ENCODE measurements at regions not wholly inside any gene's neighbourhood (a gene's known extent, or its start where the extent isn't known, plus 50 kb on each side); places are given as distances from the start of the nearest gene placed in this dataset.
"Not testable (repeated sequence)": the region's sequence is repeated elsewhere in the genome, so short reads cannot be mapped to it uniquely, and the experiment has no call there.

DNA sequence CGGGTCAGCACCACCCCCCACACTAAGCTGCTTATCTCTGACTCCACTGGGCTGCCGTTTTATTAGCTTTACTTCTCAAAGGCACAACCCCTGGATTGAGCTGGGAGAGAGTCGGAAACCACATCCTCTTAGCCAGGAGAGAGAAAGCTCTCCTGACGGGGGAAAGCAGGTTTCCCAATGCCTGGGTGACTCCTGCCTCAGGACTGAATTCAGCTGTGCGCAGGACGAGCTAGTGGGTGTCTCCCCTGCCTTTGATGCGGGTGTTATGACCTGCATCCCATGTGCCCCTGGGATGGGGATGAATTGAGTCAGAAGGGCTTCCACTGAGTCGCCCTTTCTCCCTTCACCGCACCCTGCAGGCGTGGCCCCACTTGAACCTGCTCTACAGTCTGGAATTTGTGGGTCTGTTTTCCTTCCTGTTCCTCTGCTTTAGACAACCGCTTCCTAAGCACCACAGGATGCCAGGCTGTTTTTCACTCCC lies 819.2 kb upstream of the EEF2KMT start:
- H3K27me3 Mint-ChIP-seq: no peaks in the 10 kb centered on the region
- H3K9me3 Mint-ChIP-seq: peaks cover 16% of the 10 kb centered on the region
- H3K27ac Mint-ChIP-seq: no peak overlapping the region
- no peaks in the 10 kb centered on the region for H3K36me3 Mint-ChIP-seq (ENCODE audit: low read depth)
- no peaks in the 10 kb centered on the region for H3K4me1 Mint-ChIP-seq (ENCODE audit: low read depth)
- DNase-seq: no peak
- no peak overlapping the region for H3K4me3 Mint-ChIP-seq

DNA sequence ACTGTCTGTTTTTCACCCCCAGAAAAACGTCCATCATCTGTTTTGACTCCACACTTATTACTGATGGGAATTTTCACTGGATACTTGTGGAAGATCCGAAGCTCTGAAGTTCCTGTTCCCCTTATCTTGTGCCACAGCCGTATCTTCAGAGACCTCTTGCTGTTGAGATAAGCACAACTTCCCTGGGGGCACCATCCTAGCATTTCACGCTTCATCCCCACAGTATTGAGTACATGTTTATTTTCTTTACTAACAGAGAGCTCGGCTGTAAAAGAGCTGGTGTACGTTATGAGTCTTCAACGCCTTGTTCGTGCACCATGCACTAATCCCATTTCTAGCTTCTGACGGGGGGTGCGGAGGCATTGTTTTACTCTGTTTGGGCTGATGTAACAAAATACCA lies 813.6 kb upstream of the EEF2KMT start:
- H3K9me3 Mint-ChIP-seq: peaks cover 5% of the 10 kb centered on the region
- no peak overlapping the region for H3K4me3 Mint-ChIP-seq
- no peaks in the 10 kb centered on the region for H3K27me3 Mint-ChIP-seq
- no peaks in the 10 kb centered on the region for H3K36me3 Mint-ChIP-seq (ENCODE audit: low read depth)
- no peak overlapping the region for H3K27ac Mint-ChIP-seq
- H3K4me1 Mint-ChIP-seq (ENCODE audit: low read depth): no peaks in the 10 kb centered on the region
- DNase-seq: no peak

DNA sequence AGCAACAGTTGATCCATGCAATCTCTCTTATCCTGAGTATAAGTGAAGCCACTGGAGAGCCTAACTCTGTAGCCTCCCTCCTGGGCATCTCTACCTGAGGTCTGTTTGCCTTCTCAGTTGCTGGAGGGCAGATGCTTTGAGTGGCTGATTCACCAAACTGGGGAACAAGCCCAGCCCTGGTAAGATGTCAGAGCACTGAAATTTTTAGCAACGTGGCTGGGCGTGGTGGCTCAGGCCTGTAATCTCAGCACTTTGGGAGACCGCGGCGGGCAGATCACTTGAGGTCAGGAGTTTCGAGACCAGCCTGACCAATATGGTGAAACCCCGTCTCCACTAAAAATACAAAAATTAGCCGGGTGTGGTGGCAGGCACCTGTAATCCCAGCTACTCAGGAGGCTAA lies 812.0 kb upstream of the EEF2KMT start:
- H3K4me1 Mint-ChIP-seq (ENCODE audit: low read depth); H3K36me3 Mint-ChIP-seq (ENCODE audit: low read depth); H3K27me3 Mint-ChIP-seq; H3K9me3 Mint-ChIP-seq; DNase-seq; H3K4me3 Mint-ChIP-seq; H3K27ac Mint-ChIP-seq: not testable (repeated sequence)

DNA sequence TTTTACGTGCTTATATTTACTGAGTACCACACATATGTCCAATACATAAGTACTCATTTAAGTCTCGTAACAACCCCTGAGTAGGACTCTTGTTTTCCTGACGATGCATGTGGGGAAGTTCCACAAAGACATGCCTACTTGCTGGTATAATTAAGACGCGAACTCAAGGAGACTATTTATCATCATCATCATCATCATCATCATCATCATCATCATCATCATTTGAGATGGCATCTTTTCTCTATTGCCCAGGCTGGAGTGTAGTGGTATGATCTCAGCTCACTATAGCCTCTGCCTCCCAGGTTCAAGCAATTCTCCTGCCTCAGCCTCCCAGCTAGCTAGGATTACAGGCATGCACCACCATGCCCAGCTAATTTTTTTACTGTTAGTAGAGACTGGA lies 809.9 kb upstream of the EEF2KMT start:
- Mint-ChIP-seq H3K4me3 (no peak overlapping the region), H3K27ac (no peak overlapping the region), H3K27me3 (no peaks in the 10 kb centered on the region), H3K9me3 (peaks cover 3% of the 10 kb centered on the region), H3K36me3 (ENCODE audit: low read depth) (no peaks in the 10 kb centered on the region), H3K4me1 (ENCODE audit: low read depth) (no peaks in the 10 kb centered on the region)
- no peak for DNase-seq

DNA sequence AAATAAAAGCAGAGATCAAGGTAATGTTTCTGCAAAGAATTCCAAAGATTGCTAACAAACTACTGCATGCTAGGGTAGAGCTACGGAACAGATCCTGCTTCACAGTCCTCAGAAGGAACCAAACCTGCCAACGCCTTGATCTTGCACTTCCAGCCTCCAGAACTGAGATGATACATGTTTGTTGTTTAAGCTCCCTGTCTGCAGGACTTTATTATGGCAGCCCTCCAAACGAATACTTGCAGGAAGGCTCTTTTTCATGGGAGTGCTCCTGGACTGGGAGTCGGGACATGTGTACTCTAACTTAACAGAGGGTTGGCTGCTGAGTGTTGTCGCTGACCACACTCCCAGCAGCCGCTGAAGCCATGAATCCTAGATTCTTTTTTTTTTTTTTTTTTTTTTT lies 808.8 kb upstream of the EEF2KMT start:
- H3K4me3 Mint-ChIP-seq: no peak overlapping the region
- H3K4me1 Mint-ChIP-seq (ENCODE audit: low read depth): no peaks in the 10 kb centered on the region
- no peak for DNase-seq
- H3K36me3 Mint-ChIP-seq (ENCODE audit: low read depth): no peaks in the 10 kb centered on the region
- H3K9me3 Mint-ChIP-seq: peaks cover 3% of the 10 kb centered on the region
- H3K27me3 Mint-ChIP-seq: no peaks in the 10 kb centered on the region
- no peak overlapping the region for H3K27ac Mint-ChIP-seq

DNA sequence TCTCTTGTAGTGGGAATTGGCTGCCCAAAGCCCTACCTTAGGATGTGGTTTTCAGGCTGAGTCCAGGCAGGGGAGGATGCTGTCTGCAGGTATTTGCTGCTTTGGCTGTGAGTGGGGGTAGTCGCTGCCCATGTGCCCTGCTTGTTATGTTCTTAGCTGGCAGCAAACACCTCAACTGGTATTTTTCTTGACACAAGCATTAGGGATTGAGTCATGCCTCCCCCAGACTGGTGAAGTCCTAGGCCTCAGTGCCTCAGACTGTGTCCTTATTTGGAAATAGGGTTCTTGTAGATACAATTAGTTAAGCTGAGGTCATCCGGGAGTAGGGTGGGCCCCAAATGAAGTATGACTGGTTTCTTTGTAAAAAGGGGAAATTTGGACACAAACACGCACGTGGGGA lies 808.3 kb upstream of the EEF2KMT start:
- Mint-ChIP-seq H3K9me3 (peaks cover 4% of the 10 kb centered on the region), H3K27me3 (no peaks in the 10 kb centered on the region), H3K27ac (no peak overlapping the region), H3K4me3 (no peak overlapping the region), H3K36me3 (ENCODE audit: low read depth) (no peaks in the 10 kb centered on the region), H3K4me1 (ENCODE audit: low read depth) (no peaks in the 10 kb centered on the region)
- no peak for DNase-seq

DNA sequence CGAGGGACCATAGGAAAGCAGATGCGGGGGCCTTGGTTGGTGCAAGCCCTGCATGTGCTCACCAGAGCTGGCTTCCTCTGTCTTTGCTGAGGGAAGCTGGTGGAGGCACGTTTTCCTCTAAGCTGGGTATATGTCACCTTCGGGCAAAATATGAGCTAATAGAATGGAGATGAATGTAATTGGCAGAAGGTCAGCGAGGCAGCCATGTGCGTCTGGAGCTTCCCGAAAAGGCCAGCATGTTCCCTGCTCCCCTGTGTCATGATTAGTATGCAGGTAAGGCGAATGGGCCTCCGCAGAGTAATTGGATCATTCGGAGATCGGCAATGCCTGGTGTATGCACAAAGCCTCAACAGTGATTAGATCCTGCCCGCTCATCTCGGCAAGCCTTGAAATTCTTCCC lies 806.2 kb upstream of the EEF2KMT start:
- Mint-ChIP-seq H3K9me3 (peaks cover 18% of the 10 kb centered on the region), H3K4me3 (no peak overlapping the region), H3K4me1 (ENCODE audit: low read depth) (no peaks in the 10 kb centered on the region), H3K27ac (no peak overlapping the region), H3K36me3 (ENCODE audit: low read depth) (no peaks in the 10 kb centered on the region), H3K27me3 (no peaks in the 10 kb centered on the region)
- no peak for DNase-seq

DNA sequence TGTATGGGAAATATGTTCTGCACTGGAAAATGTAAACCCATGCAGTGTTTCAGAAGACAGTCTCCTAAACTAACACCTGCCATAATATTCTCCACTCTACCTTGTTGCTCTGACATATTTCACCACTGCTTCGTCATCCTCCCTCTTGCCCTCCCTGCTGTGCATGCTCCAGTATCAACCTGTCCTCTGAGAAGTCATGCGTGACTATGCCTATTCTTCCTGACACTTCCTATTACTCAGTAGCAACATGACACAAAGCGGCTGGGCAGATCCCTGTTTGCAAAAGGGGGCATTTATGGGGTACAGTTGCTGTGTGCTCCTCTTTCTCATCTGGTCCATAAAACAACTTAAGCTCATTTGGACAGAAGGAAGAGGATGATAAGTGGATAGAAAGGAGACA lies 805.6 kb upstream of the EEF2KMT start:
- no peaks in the 10 kb centered on the region for H3K27me3 Mint-ChIP-seq
- no peak overlapping the region for H3K4me3 Mint-ChIP-seq
- no peaks in the 10 kb centered on the region for H3K4me1 Mint-ChIP-seq (ENCODE audit: low read depth)
- peaks cover 18% of the 10 kb centered on the region for H3K9me3 Mint-ChIP-seq
- H3K27ac Mint-ChIP-seq: no peak overlapping the region
- H3K36me3 Mint-ChIP-seq (ENCODE audit: low read depth): no peaks in the 10 kb centered on the region
- DNase-seq: no peak

DNA sequence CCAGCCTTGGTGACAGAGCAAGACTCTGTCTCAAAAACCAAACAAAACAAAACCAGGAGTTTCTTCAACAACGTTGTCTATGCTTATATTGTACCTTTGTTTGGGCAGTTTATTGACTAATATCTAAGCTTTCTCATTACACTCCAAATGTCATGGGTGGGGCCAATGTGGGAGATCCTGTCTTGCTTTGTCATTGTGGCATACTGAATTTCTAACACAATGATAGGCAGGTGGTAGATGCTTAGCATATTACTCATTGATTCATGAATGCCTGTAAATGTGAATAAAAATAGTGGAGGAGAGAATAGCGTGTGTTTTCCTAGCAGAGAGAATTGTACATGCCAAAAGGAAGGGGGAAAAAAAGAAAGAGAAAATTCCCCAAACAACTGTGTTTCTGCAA lies 802.5 kb upstream of the EEF2KMT start:
- no peak overlapping the region for H3K27ac Mint-ChIP-seq
- H3K36me3 Mint-ChIP-seq (ENCODE audit: low read depth): no peaks in the 10 kb centered on the region
- no peaks in the 10 kb centered on the region for H3K4me1 Mint-ChIP-seq (ENCODE audit: low read depth)
- H3K9me3 Mint-ChIP-seq: peaks cover 22% of the 10 kb centered on the region
- no peak overlapping the region for H3K4me3 Mint-ChIP-seq
- no peaks in the 10 kb centered on the region for H3K27me3 Mint-ChIP-seq
- no peak for DNase-seq

DNA sequence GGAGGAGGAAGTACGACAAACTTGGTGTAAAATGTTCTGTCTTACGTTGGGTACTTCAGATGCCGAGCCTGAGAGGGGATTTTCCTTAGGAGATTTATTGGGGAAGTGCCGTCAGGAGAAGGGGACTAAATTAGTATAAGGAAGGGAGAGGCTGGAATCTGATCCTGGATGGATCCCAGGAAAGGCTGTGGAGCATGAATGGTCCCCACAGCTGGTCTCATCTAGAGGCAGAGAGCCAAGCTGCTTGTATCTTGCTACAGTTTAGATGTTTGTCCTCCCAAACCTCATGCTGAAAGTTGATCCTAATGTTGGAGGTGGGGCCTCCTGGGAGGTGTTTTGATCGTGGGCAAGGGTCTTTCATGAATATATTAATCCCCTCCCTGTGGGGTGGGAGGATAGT lies 798.4 kb upstream of the EEF2KMT start:
- Mint-ChIP-seq H3K9me3 (peaks cover 28% of the 10 kb centered on the region), H3K36me3 (ENCODE audit: low read depth) (no peaks in the 10 kb centered on the region)

DNA sequence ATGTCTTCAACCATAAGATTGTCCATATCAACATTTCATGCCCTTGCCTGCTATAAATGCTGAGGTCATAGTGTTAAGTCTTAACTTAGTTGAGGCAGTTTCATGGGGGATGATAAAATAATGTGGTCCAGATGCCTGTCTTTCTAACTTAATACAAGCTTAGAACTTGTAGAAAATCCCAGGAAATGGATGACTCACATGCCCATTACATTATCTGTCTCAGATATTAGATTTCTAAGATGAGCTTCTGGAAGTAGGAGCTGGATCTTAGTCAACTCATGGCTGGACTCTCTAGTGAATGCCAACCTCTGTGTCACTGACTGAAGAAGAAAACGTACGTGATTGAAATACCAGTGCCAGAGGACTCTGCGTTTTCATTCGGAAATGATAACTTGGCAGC lies 797.5 kb upstream of the EEF2KMT start:
- H3K9me3 Mint-ChIP-seq: peaks cover 21% of the 10 kb centered on the region

More for the DNA sequence above, 798.4 kb upstream of the EEF2KMT start:
- Mint-ChIP-seq H3K4me3 (no peak overlapping the region), H3K27ac (no peak overlapping the region), H3K4me1 (ENCODE audit: low read depth) (no peaks in the 10 kb centered on the region), H3K27me3 (no peaks in the 10 kb centered on the region)
- no peak for DNase-seq

DNA sequence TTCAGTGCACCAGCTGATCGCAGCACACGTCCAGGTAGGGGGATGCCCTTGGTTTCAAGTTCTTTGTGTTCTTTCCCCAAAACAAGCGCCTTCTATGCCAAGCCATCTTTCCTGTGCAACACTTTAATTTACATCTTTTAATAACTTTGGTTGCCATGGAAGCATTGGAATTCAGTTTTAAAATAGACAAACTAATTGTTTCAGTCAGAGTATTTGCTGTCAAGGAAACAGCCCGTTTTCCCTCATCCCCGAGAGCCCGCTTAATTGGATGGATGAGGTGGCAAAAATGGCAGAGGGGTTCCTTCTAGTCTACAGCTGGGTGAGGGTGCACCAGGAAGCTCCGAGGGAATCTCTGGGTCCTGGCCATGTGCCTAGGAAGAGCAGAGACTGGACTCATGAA lies 793.7 kb upstream of the EEF2KMT start:
- Mint-ChIP-seq H3K27ac (no peak overlapping the region), H3K9me3 (peaks cover 16% of the 10 kb centered on the region), H3K27me3 (no peaks in the 10 kb centered on the region), H3K4me1 (ENCODE audit: low read depth) (no peaks in the 10 kb centered on the region), H3K36me3 (ENCODE audit: low read depth) (no peaks in the 10 kb centered on the region), H3K4me3 (no peak overlapping the region)
- no peak for DNase-seq

More for the DNA sequence above, 797.5 kb upstream of the EEF2KMT start:
- Mint-ChIP-seq H3K27ac (no peak overlapping the region), H3K4me1 (ENCODE audit: low read depth) (no peaks in the 10 kb centered on the region), H3K4me3 (no peak overlapping the region), H3K27me3 (no peaks in the 10 kb centered on the region), H3K36me3 (ENCODE audit: low read depth) (no peaks in the 10 kb centered on the region)
- no peak for DNase-seq

DNA sequence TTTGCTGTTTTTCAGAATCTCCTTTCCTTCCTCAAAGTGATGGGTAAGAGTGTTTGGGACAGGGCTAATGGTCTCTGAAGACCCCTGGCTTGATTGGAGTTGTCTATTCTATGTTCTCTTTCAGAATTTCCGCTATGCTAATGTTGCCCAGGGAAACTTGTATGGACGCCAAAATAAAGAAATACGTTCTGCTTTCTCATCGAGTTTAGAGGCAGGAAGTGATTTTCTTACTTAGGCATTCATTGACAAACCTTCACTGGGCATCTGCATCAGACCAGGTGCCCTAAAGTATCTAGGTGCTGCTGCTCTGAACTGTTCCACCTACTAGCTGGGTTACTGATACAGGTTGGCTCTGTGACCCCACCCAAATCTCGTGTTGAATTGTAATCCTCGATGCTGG lies 787.9 kb upstream of the EEF2KMT start:
- DNase-seq: no peak
- no peaks in the 10 kb centered on the region for H3K27me3 Mint-ChIP-seq
- H3K36me3 Mint-ChIP-seq (ENCODE audit: low read depth): no peaks in the 10 kb centered on the region
- H3K4me1 Mint-ChIP-seq (ENCODE audit: low read depth): no peaks in the 10 kb centered on the region
- H3K27ac Mint-ChIP-seq: no peak overlapping the region
- no peak overlapping the region for H3K4me3 Mint-ChIP-seq
- H3K9me3 Mint-ChIP-seq: peaks cover 6% of the 10 kb centered on the region

DNA sequence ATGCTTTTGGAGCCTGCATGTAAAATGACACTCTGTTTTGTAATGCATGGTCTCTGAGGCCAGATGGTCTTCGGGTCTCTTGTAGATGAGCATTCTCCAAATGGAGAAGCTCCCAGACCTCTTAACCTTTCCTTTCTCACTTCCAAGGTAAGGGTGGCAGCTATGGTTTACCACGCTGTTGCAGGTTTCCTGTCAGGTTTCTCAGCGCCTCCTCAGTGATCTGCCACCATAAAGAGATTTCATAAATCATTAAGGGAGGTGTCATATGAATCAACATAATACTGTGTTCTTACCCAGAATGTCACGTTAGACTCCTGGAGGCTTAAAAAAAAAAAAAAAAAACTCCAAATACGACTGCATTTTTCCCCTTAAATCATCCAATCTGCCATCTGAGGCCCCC lies 787.4 kb upstream of the EEF2KMT start:
- H3K36me3 Mint-ChIP-seq (ENCODE audit: low read depth): no peaks in the 10 kb centered on the region
- DNase-seq: no peak
- H3K4me3 Mint-ChIP-seq: no peak overlapping the region
- H3K27ac Mint-ChIP-seq: no peak overlapping the region
- no peaks in the 10 kb centered on the region for H3K4me1 Mint-ChIP-seq (ENCODE audit: low read depth)
- H3K27me3 Mint-ChIP-seq: no peaks in the 10 kb centered on the region
- H3K9me3 Mint-ChIP-seq: peaks cover 6% of the 10 kb centered on the region

DNA sequence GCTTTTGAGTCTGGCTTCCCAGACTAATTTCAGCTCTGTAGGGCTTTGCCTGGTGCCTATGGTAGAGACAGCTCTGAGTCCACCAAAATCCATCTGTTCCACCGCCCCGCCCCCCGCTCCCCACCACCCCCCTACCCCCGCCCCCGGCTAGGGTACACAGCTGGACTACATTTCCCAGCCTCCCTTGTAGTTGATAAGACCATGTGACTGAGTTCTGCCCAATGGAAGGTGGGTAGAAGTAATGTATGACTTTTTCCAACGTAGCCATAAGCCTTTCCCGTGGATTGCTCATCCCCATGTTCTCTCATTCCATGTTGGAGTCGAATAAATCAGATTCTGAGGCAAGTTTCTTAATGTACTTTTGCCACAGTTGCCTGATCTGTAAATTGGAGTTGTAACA lies 786.7 kb upstream of the EEF2KMT start:
- no peak overlapping the region for H3K27ac Mint-ChIP-seq
- H3K9me3 Mint-ChIP-seq: peaks cover 6% of the 10 kb centered on the region
- no peaks in the 10 kb centered on the region for H3K4me1 Mint-ChIP-seq (ENCODE audit: low read depth)
- H3K36me3 Mint-ChIP-seq (ENCODE audit: low read depth): no peaks in the 10 kb centered on the region
- H3K27me3 Mint-ChIP-seq: no peaks in the 10 kb centered on the region
- H3K4me3 Mint-ChIP-seq: no peak overlapping the region
- no peak for DNase-seq

DNA sequence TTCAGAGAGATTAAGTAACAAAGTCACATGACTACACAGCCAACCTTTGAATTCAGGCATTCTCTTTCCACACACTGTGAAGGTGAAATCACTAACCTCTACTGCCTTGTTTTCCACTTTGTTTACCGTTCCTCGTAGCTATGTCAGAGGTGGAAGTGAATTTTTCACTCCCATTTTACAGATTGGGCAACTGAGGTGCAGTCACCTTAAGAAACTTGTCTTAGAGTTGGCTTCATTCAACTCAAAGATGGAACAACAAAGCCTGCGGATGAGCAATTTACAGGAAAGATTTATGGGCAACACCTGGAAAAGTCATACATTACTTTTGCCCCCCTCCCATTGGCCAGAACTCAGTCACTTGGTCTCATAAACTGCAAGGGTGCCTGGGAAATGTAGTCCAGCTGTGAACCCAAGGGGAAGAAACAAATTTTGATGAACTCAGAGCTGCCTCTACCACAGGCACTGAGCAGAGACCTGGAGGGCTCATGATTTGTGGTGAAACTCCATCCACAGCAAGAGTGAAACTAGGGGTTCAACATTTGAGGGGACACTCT lies 784.6 kb upstream of the EEF2KMT start:
- H3K4me3 Mint-ChIP-seq: no peak overlapping the region
- H3K27ac Mint-ChIP-seq: no peak overlapping the region
- peaks cover 4% of the 10 kb centered on the region for H3K9me3 Mint-ChIP-seq
- no peaks in the 10 kb centered on the region for H3K27me3 Mint-ChIP-seq
- no peaks in the 10 kb centered on the region for H3K4me1 Mint-ChIP-seq (ENCODE audit: low read depth)
- no peaks in the 10 kb centered on the region for H3K36me3 Mint-ChIP-seq (ENCODE audit: low read depth)
- no peak for DNase-seq

Data from activated T-cell treated with anti-CD3 and anti-CD28 coated beads, Interleukin-2, amount 50 U/mL, for 24 hours (primary cell).